Ovary (tissue), 7 donors: ENCODE measurements at regions not wholly inside any gene's neighbourhood (a gene's known extent, or its start where the extent isn't known, plus 50 kb on each side); places are given as distances from the start of the nearest gene placed in this dataset.

ENCODE experiments used
- DNase-seq, 5 donors: peaks; one replicate each; pipeline ENCODE4 v3.0.0-alpha.2; 2019 to 2020
- H3K27ac ChIP-seq, 2 donors: fragments of 200-600 bp; one replicate each; pipeline versions ENCODE4 v1.5.1 to v1.8.0; 2019 to 2022
- H3K27me3 ChIP-seq: fragments of 200-600 bp; one replicate; pipeline ENCODE4 v1.8.0; 2022
- H3K36me3 ChIP-seq: fragments of 200-600 bp; sonication (generic); one replicate; pipeline ENCODE4 v1.5.1; 2019
- H3K4me1 ChIP-seq: one replicate; pipeline ENCODE4 v1.8.1; 2013; ENCODE audit warnings: mild to moderate bottlenecking, moderate library complexity; ENCODE audit not compliant: insufficient read depth
- H3K4me3 ChIP-seq: fragments of 200-600 bp; sonication (generic); one replicate; pipeline ENCODE4 v1.5.1; 2017
- H3K9me3 ChIP-seq, 2 donors: fragments of 200-600 bp in 1 of 2; sonication (generic) in 1 of 2; one replicate each; pipeline versions ENCODE4 v1.5.1 to v1.8.1; 2013 to 2019; ENCODE audit warnings: mild to moderate bottlenecking in 1 of 2, moderate library complexity in 1 of 2
- CTCF ChIP-seq, 3 donors: fragments of 450-650 bp in 2 of 3; fragments of 200-600 bp in 1 of 3; IDR thresholded peaks; one replicate each; pipeline versions ENCODE4 v1.5.1 to v1.8.0; 2016 to 2022; ENCODE audit warnings: antibody characterized with exemption in 3 of 3, mild to moderate bottlenecking in 1 of 3
- EP300 ChIP-seq: sonication (generic); formaldehyde crosslinking; IDR thresholded peaks from one replicate; pipeline ENCODE4 v1.6.1; 2017; ENCODE audit warnings: antibody characterized with exemption
- POLR2A ChIP-seq: fragments of 450-650 bp; IDR thresholded peaks from one replicate; pipeline ENCODE4 v1.6.1; 2017; ENCODE audit warnings: antibody characterized with exemption, mild to moderate bottlenecking, moderate library complexity
- WGBS, 3 donors: extraction: QIAGEN DNeasy Blood & Tissue Kit in 1 of 3; methylation state at CpG; one replicate each; pipeline versions ENCODE4 v1.1.5 to v1.1.7; 2013 to 2017; 5-methylcytosine and 5-hydroxymethylcytosine counted together
- intact Hi-C, 4 donors: fragments of 100-400 bp; cut with DNase I; formaldehyde crosslinking; loops; one replicate each; pipeline versions ENCODE4 v1.11.0 to v1.15.1; 2022 to 2023
- donor health status: DM: no; HTN: no; CAD: no; lungs with moderate emphysema.
- donor health status: DM: no; HTN: no; CAD: no.
- donor health status: Bipolar disorder and iron deficiency.
- donor health status: DM: no; HTN: no; CAD: no.
- donor health status: DM: yes; HTN: yes; CAD: no.

- Histone ChIP-seq H3K9me3 (no peaks in the 10 kb centered on the region), H3K27me3 (no peaks in the 10 kb centered on the region), H3K36me3 (no peaks in the 10 kb centered on the region), H3K4me1 (peaks cover 2% of the 10 kb centered on the region), H3K4me3 (no peak overlapping the region), H3K27ac (no peak overlapping the region)
- TF ChIP-seq POLR2A (no peak), EP300 (no peak), CTCF (IDR thresholded peaks at IDR 0.05) (no peak)
- intact Hi-C loops, result no loop called here
- DNase-seq, result no peak
- 81 to 86% (median 84%) methylated on average over 9 of the region's 9 CpGs for WGBS, 3 donors
Measured at GRCh38 chr18:76227759-76228158, 267.3 kb downstream of the ZNF516 start.

- H3K4me3 ChIP-seq, result no peak overlapping the region
- WGBS, 3 donors, result 89 to 93% (median 93%) methylated on average over 8 of the region's 8 CpGs
- TF ChIP-seq CTCF (IDR thresholded peaks at IDR 0.05) (no peak), POLR2A (no peak), EP300 (no peak)
- H3K27ac ChIP-seq, result no peak overlapping the region
- H3K4me1 ChIP-seq, result no peaks in the 10 kb centered on the region
- no peaks in the 10 kb centered on the region for H3K36me3 ChIP-seq
- DNase-seq, result no peak
- intact Hi-C loops, result no loop called here
- no peaks in the 10 kb centered on the region for H3K27me3 ChIP-seq
- H3K9me3 ChIP-seq, result no peaks in the 10 kb centered on the region
Measured at GRCh38 chr18:76223403-76223802, 271.6 kb downstream of the ZNF516 start.

- WGBS, 3 donors, result 73 to 87% (median 84%) methylated on average over 8 of the region's 8 CpGs
- no peaks in the 10 kb centered on the region for H3K27me3 ChIP-seq
- no peaks in the 10 kb centered on the region for H3K36me3 ChIP-seq
- H3K4me3 ChIP-seq, result no peak overlapping the region
- H3K4me1 ChIP-seq, result no peaks in the 10 kb centered on the region
- H3K9me3 ChIP-seq, result no peaks in the 10 kb centered on the region
- intact Hi-C loops, result no loop called here
- no peak for DNase-seq
- no peak for TF ChIP-seq CTCF (IDR thresholded peaks at IDR 0.05)
- TF ChIP-seq EP300, result no peak
- no peak for TF ChIP-seq POLR2A
- H3K27ac ChIP-seq, result no peak overlapping the region
Measured at GRCh38 chr18:76219023-76219422, 276.0 kb downstream of the ZNF516 start.

DNA sequence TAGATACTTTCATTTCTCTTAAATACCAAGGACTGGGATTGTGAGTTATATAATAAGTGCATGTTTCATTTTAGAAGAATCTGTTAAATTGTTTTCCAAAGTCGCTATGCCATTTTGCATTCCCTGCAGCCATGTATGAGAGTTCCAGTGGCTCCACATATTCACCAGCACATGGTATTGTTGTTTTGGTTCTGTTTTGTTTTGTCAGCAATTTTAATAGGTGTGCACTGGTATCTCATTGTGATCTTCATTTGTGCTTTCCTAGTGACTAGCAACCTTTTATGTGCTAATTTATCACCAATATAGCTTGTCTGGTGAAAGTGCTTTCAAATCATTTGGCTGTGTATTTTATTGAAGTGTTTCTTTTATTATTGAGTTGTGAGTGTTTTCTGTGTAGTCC, 278.9 kb downstream of the ZNF516 start:
- 89 to 97% (median 96%) methylated on average over 1 of the region's 1 CpG for WGBS, 3 donors
- H3K4me1 ChIP-seq, result peaks cover 6% of the 10 kb centered on the region
- no peak for DNase-seq
- H3K27ac ChIP-seq, result no peak overlapping the region
- TF ChIP-seq CTCF (IDR thresholded peaks at IDR 0.05) (no peak), EP300 (no peak), POLR2A (no peak)
- no peaks in the 10 kb centered on the region for H3K27me3 ChIP-seq
- no peaks in the 10 kb centered on the region for H3K36me3 ChIP-seq
- H3K9me3 ChIP-seq, result no peaks in the 10 kb centered on the region
- intact Hi-C loops, result no loop called here
- no peak overlapping the region for H3K4me3 ChIP-seq

GRCh38 chr18:76213991-76214390, 281.1 kb downstream of the ZNF516 start:
- no peak for TF ChIP-seq POLR2A
- no peak for TF ChIP-seq EP300
- no peak for TF ChIP-seq CTCF (IDR thresholded peaks at IDR 0.05)
- WGBS, 3 donors, result 91 to 97% (median 97%) methylated on average over 3 of the region's 3 CpGs
- Histone ChIP-seq H3K9me3 (no peaks in the 10 kb centered on the region), H3K36me3 (no peaks in the 10 kb centered on the region), H3K4me1 (peaks cover 8% of the 10 kb centered on the region), H3K27me3 (no peaks in the 10 kb centered on the region), H3K27ac (no peak overlapping the region), H3K4me3 (no peak overlapping the region)
- intact Hi-C loops, result no loop called here
- DNase-seq, result no peak
